ENCODE measurements at regions not wholly inside any gene's neighbourhood (a gene's known extent, or its start where the extent isn't known, plus 50 kb on each side); places are given as distances from the start of the nearest gene placed in this dataset.

- TF ChIP-seq REST (IDR thresholded peaks at IDR 0.05; ENCODE audit: borderline replicate concordance) = no peak
- TF ChIP-seq, protein P1, sequence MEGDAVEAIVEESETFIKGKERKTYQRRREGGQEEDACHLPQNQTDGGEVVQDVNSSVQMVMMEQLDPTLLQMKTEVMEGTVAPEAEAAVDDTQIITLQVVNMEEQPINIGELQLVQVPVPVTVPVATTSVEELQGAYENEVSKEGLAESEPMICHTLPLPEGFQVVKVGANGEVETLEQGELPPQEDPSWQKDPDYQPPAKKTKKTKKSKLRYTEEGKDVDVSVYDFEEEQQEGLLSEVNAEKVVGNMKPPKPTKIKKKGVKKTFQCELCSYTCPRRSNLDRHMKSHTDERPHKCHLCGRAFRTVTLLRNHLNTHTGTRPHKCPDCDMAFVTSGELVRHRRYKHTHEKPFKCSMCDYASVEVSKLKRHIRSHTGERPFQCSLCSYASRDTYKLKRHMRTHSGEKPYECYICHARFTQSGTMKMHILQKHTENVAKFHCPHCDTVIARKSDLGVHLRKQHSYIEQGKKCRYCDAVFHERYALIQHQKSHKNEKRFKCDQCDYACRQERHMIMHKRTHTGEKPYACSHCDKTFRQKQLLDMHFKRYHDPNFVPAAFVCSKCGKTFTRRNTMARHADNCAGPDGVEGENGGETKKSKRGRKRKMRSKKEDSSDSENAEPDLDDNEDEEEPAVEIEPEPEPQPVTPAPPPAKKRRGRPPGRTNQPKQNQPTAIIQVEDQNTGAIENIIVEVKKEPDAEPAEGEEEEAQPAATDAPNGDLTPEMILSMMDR (IDR thresholded peaks at IDR 0.05; ENCODE audit: poor library complexity, severe bottlenecking) = no peak
- TF ChIP-seq POLR2AphosphoS5 (IDR thresholded peaks at IDR 0.05) = no peak
- TF ChIP-seq EP300 (conservative IDR thresholded peaks at IDR 0.05; ENCODE audit: poor library complexity, severe bottlenecking) = no peak
- no peak for TF ChIP-seq TAF1 (IDR thresholded peaks at IDR 0.05; ENCODE audit: low read depth)
- no peak for TF ChIP-seq EZH2 (IDR thresholded peaks at IDR 0.05; ENCODE audit: borderline replicate concordance, insufficient read depth, low read length, poor library complexity, severe bottlenecking)
- TF ChIP-seq SMC3 (conservative IDR thresholded peaks at IDR 0.05; ENCODE audit: poor library complexity) = no peak
- no peak for TF ChIP-seq RAD21 (conservative IDR thresholded peaks at IDR 0.05)
These were observed 88.8 kb upstream of the API5 start for GRCh38 chr11:43223026-43223425.
